Tibial nerve (tissue), 4 donors: ENCODE measurements at regions not wholly inside any gene's neighbourhood (a gene's known extent, or its start where the extent isn't known, plus 50 kb on each side); places are given as distances from the start of the nearest gene placed in this dataset.

Source experiments
- DNase-seq, 2 donors: peaks; one replicate each; pipeline ENCODE4 v3.0.0-alpha.2; 2019; ENCODE audit warnings: low spot score in 2 of 2
- H3K27ac ChIP-seq, 4 donors: fragments of 200-600 bp; sonication (generic) in 3 of 4; one replicate each; pipeline ENCODE4 v1.5.1; 2017 to 2019; ENCODE audit warnings: mild to moderate bottlenecking in 1 of 4
- H3K27me3 ChIP-seq, 2 donors: fragments of 200-600 bp; sonication (generic) in 1 of 2; one replicate each; pipeline versions ENCODE4 v1.5.1 to v1.6.0; 2017 to 2019
- H3K36me3 ChIP-seq, 3 donors: fragments of 200-600 bp; sonication (generic); one replicate each; pipeline ENCODE4 v1.5.1; 2018 to 2019
- H3K4me1 ChIP-seq, 4 donors: fragments of 200-600 bp; sonication (generic) in 3 of 4; one replicate each; pipeline ENCODE4 v1.5.1; 2017 to 2019
- H3K4me3 ChIP-seq, 4 donors: fragments of 200-600 bp; sonication (generic) in 3 of 4; one replicate each; pipeline ENCODE4 v1.5.1; 2017 to 2019; ENCODE audit warnings: mild to moderate bottlenecking in 1 of 4, moderate library complexity in 1 of 4
- H3K9me3 ChIP-seq, 4 donors: fragments of 200-600 bp; sonication (generic) in 3 of 4; one replicate each; pipeline ENCODE4 v1.5.1; 2017 to 2019
- EP300 ChIP-seq, 2 donors: sonication (generic); formaldehyde crosslinking; IDR thresholded peaks; one replicate each; pipeline ENCODE4 v1.6.1; 2017; ENCODE audit warnings: antibody characterized with exemption in 2 of 2, mild to moderate bottlenecking in 1 of 2
- POLR2A ChIP-seq, 2 donors: fragments of 450-650 bp; IDR thresholded peaks; one replicate each; pipeline ENCODE4 v1.6.1; 2017; ENCODE audit warnings: antibody characterized with exemption in 2 of 2, mild to moderate bottlenecking in 2 of 2, moderate library complexity in 2 of 2
- WGBS, 2 donors: methylation state at CpG; one replicate each; pipeline ENCODE4 v1.1.5; 2018; 5-methylcytosine and 5-hydroxymethylcytosine counted together
- TF ChIP-seq, protein P1 (sequence below), 5 experiments: fragments of 200-600 bp in 3 of 5; fragments of 450-650 bp in 2 of 5; sonication (generic) in 3 of 5; IDR thresholded peaks; one replicate each; pipeline ENCODE4 v1.5.1; 2016 to 2019; ENCODE audit warnings: antibody characterized with exemption in 5 of 5, mild to moderate bottlenecking in 3 of 5, moderate library complexity in 2 of 5

DNA sequence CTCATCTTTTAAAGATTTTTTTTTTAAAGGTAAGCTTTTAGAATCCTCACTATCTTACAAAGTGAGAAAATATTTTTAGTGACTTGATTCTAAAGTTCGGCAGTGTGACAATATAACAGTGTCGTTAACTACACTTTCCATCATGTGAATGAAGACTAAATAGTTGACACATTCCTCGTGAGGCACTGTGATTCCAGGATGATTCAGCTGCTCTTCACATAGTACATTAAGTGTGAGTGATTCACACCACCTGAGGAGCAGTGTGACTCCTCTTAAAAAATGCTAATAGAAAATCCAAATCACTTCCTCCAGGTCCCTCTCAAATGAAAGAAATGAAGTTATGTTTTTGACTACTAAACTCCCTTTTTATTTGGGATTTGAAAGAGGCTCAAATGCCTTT, 589.5 kb downstream of the GABRG2 start:
- H3K9me3 ChIP-seq, result peaks cover 0 to under 1% (median 0%) of the 10 kb centered on the region in 4 donors
- no peaks in the 10 kb centered on the region for H3K27me3 ChIP-seq
- no peaks in the 10 kb centered on the region for H3K4me1 ChIP-seq
- DNase-seq, result no peak
- H3K4me3 ChIP-seq, result no peak overlapping the region
- no peak overlapping the region for H3K27ac ChIP-seq
- no peaks in the 10 kb centered on the region for H3K36me3 ChIP-seq
- 81% methylated on average over 3 of the region's 3 CpGs for WGBS, 2 donors
- no peak for TF ChIP-seq EP300 (IDR thresholded peaks at IDR 0.05)
- TF ChIP-seq, protein P1, sequence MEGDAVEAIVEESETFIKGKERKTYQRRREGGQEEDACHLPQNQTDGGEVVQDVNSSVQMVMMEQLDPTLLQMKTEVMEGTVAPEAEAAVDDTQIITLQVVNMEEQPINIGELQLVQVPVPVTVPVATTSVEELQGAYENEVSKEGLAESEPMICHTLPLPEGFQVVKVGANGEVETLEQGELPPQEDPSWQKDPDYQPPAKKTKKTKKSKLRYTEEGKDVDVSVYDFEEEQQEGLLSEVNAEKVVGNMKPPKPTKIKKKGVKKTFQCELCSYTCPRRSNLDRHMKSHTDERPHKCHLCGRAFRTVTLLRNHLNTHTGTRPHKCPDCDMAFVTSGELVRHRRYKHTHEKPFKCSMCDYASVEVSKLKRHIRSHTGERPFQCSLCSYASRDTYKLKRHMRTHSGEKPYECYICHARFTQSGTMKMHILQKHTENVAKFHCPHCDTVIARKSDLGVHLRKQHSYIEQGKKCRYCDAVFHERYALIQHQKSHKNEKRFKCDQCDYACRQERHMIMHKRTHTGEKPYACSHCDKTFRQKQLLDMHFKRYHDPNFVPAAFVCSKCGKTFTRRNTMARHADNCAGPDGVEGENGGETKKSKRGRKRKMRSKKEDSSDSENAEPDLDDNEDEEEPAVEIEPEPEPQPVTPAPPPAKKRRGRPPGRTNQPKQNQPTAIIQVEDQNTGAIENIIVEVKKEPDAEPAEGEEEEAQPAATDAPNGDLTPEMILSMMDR (IDR thresholded peaks at IDR 0.05), result no peak
- no peak for TF ChIP-seq POLR2A (IDR thresholded peaks at IDR 0.05)

GRCh38 chr5:162664846-162665245, 597.3 kb downstream of the GABRG2 start:
- no peaks in the 10 kb centered on the region for H3K27me3 ChIP-seq
- DNase-seq, result no peak
- H3K9me3 ChIP-seq, result no peaks in the 10 kb centered on the region
- H3K36me3 ChIP-seq, result no peaks in the 10 kb centered on the region
- 38 to 40% methylated on average over 3 of the region's 3 CpGs for WGBS, 2 donors
- H3K4me3 ChIP-seq, result no peak overlapping the region
- no peaks in the 10 kb centered on the region for H3K4me1 ChIP-seq
- no peak overlapping the region for H3K27ac ChIP-seq
- TF ChIP-seq EP300 (IDR thresholded peaks at IDR 0.05), result no peak

DNA sequence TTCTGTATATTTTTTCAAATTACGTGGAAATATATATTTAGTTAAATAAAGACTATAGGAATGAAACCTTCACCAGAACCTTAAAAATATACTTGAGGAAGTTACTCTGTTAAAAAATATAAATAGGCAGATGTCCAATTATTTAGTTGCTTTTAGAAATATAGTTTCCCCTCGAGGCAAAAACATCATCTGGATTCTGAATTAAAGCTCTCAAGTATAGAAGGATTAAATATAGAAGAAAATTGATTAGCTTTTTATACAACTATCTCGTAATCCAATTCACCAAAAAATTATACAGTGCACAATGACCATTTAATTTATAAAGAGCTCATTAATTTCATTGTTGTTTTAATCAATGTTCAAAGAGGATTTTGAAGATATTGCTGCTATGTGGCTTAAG, 601.4 kb downstream of the GABRG2 start:
- 56 to 62% methylated on average over 3 of the region's 3 CpGs for WGBS, 2 donors
- H3K9me3 ChIP-seq, result no peaks in the 10 kb centered on the region
- no peak for DNase-seq
- TF ChIP-seq POLR2A (IDR thresholded peaks at IDR 0.05) (no peak), EP300 (IDR thresholded peaks at IDR 0.05) (no peak)
- TF ChIP-seq, protein P1 (IDR thresholded peaks at IDR 0.05), result no peak
- no peaks in the 10 kb centered on the region for H3K27me3 ChIP-seq
- H3K36me3 ChIP-seq, result no peaks in the 10 kb centered on the region
- no peak overlapping the region for H3K4me3 ChIP-seq
- no peak overlapping the region for H3K27ac ChIP-seq
- H3K4me1 ChIP-seq, result no peaks in the 10 kb centered on the region

DNA sequence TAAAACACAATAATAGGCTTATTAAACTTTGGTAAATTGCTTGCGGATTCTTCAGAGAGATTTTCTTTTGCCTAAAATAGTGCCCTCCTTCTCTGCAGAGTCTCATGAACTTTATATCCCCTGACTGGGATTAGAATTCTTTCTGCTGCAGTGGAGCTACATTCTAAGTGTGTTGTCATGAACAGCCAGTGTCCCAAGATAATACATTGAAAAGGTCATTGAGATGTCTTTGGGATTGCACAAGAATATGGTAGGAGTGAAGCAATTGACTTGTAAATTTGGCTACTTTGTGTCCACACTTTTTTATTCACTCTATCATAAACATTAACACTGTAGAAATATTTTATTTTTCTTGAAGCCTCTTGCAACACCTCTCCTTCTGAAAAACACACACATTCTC, 604.5 kb downstream of the GABRG2 start:
- Histone ChIP-seq H3K27ac (no peak overlapping the region), H3K36me3 (no peaks in the 10 kb centered on the region), H3K4me1 (no peaks in the 10 kb centered on the region), H3K4me3 (no peak overlapping the region), H3K27me3 (no peaks in the 10 kb centered on the region), H3K9me3 (no peaks in the 10 kb centered on the region)
- 64 to 71% methylated on average over 1 of the region's 1 CpG for WGBS, 2 donors
- no peak for DNase-seq
- TF ChIP-seq POLR2A (IDR thresholded peaks at IDR 0.05) (no peak), EP300 (IDR thresholded peaks at IDR 0.05) (no peak)
- TF ChIP-seq, protein P1 (IDR thresholded peaks at IDR 0.05), result no peak

DNA sequence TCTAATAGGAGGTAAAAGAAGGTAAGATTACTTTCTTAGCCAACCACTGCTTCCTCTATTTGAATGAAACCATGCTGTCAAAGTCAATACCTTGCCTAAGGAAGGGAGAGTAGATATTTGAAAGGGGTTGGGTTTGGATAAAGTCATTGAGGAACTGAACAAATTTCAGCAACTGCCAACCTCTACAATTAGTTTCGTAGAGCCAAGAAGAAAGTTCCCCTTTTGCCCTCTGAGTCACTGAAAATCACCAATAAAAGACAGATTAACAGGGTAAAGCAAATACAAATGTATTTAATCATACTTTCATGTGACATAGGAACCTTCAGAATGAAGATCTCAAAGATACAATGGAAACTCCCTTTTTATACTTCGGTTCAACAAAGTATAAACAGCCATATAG, 615.7 kb downstream of the GABRG2 start:
- no peaks in the 10 kb centered on the region for H3K4me1 ChIP-seq
- no peaks in the 10 kb centered on the region for H3K9me3 ChIP-seq
- DNase-seq, result no peak
- no peaks in the 10 kb centered on the region for H3K36me3 ChIP-seq
- no peak overlapping the region for H3K4me3 ChIP-seq
- H3K27me3 ChIP-seq, result no peaks in the 10 kb centered on the region
- H3K27ac ChIP-seq, result no peak overlapping the region
- WGBS, 2 donors, result 76 to 80% methylated on average over 2 of the region's 2 CpGs
- TF ChIP-seq, protein P1 (IDR thresholded peaks at IDR 0.05), result no peak
- TF ChIP-seq POLR2A (IDR thresholded peaks at IDR 0.05), result no peak
- no peak for TF ChIP-seq EP300 (IDR thresholded peaks at IDR 0.05)

GRCh38 chr5:162684145-162684544, 616.6 kb downstream of the GABRG2 start:
- Histone ChIP-seq H3K4me1 (no peaks in the 10 kb centered on the region), H3K4me3 (no peak overlapping the region), H3K27me3 (no peaks in the 10 kb centered on the region), H3K27ac (no peak overlapping the region), H3K36me3 (no peaks in the 10 kb centered on the region), H3K9me3 (no peaks in the 10 kb centered on the region)
- no peak for DNase-seq
- 40 to 49% methylated on average over 3 of the region's 3 CpGs for WGBS, 2 donors
- TF ChIP-seq, protein P1 (IDR thresholded peaks at IDR 0.05), result no peak
- TF ChIP-seq POLR2A (IDR thresholded peaks at IDR 0.05), result no peak
- no peak for TF ChIP-seq EP300 (IDR thresholded peaks at IDR 0.05)
